Inflammatory macrophage treated with lipopolysaccharide for 1 hour (primary cell): ENCODE measurements at regions not wholly inside any gene's neighbourhood (a gene's known extent, or its start where the extent isn't known, plus 50 kb on each side); places are given as distances from the start of the nearest gene placed in this dataset.

Experiments
- DNase-seq, 2 donors: peaks; one replicate each; pipeline ENCODE4 v3.0.0-alpha.2; 2020 to 2022

DNA sequence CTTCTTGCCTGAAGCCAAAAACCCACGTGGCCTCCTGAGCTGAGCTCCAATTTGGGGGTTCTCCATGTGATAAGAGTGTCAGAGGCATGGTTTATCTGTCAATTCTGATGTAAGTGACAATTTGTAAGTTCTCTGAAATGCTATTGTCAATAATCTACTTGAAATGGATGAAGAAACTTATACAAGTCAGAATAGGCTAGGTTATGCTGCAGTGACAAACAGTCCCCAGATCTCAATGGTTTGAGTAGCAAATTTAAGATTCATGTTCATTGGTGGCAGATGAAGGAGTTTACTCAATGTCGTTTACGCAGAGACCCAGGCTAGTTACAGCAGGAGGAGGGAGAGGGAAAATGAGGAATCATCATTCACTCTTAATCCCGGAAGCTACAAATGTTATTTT lies 352.4 kb downstream of the KIF16B start:
- no peak for DNase-seq

DNA sequence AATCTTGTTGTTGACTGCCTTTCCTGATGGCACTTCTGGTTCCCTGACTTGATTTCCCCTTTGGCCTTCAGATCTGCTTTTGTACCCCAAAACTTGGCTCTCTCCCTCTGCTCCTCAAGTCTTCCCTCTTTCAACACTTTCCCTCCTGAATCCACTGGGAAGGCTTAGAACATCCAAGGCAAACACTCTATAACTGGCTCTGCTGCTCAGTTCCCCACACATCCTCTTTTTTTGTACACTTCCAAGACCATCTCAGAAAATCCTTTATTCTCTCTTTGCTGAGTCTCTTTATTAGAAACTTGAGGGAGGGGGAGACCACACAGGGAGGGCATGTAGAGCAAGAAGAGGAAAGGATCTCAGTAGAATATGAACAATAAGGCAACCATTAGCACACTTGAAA lies 354.1 kb downstream of the KIF16B start:
- no peak for DNase-seq

DNA sequence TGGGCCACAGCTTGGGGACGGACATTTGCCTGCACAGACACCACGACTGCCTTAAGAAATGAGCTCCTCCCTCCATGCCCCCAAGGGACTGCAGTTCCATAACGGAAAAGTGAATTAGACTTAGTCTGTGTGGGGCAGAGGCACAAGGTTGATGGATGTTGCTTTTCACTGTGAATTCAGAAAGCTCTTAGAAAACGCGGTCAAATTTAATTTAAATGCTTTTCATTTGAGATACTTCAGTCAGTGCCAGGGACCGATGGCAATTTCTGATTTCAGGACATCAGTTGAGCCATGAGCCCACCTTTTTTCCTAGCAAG lies 356.4 kb downstream of the KIF16B start:
- DNase-seq, result no peak

DNA sequence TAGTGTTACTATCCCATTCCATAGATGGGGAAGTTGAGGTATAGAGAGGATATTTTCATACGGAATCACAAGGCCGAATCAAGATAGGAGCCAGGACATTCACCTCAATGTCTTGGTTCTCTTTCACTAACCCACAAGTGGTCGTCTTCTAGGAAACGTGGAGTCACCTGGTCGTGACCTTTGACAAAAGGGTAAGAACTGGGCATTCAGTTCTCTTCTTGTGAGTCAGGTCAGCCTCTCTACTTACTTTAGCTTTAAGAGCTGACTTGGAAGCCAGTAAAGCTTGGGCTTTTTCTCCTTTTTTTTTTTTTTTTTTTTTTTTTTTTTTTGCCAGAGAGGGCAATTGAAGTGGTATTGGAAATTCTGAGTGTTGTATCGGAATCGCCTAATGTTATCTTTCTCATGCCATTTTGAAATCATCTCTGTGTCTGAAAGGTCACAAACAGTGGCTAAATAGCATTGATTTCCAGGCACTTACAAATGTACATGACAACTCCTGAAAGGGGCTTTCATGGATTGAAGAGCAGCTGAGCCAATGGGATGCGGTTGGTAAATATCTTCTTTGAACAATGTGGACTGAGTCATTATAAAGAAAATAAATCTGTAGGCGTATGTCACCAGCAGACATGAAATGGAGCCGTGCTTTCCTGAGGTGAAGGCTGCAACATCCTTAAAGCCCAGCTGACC lies 356.9 kb downstream of the KIF16B start:
- no peak for DNase-seq

DNA sequence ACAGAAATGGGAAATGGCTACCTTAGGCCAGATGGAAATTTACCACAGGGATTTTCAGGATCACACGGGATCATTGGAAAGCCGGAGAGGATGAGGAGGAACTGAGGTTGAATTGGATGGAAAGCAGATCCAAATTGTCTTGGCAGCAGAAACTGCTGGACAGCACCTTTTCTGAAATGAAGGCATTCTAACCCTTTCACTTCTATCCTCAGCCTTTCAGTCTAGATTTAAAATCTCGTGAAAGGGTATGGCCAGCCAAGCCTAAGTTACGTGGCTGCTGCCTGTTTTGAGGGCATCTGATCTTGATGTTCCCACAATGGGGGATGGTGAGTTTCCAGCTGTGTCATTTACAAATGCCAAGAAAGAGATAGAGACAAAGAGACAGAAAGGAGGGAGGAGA lies 358.2 kb downstream of the KIF16B start:
- no peak for DNase-seq

DNA sequence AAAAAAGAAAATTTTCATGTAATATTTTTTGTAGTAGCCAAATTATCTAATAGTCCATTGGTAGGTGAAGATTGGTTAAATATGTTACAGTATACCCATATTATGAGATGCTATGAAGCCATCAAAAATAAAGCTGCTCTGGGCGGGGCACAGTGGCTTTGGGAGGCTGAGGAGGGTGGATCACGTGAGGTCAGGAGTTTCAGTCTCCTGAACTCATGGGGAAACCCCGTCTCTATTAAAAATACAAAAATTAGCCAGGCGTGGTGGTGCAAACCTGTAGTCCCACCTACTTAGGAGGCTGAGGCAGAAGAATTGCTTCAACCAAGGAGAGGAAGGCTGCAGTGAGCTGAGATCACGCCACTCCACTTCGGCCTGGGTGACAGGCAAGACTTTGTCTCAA lies 360.5 kb downstream of the KIF16B start:
- no peak for DNase-seq

DNA sequence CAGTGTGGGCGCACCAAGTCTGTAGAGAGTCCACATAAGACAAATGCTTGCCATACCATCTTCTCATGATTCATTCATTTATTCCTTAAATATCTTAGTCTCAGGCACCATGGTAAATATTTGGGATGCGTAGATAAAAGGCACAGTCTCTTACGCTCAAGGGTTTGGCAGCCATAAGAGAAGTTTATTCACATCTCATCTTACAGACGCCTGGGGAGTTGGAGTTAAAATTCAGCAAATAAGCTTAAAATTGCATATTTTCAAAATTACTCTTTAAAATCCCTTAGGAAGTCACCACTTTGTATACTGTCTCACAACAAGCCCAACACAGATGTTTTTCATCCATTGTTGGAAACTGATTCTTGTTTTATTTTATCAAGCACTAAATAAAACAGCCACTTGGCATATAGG lies 363.3 kb downstream of the KIF16B start:
- DNase-seq, result no peak

DNA sequence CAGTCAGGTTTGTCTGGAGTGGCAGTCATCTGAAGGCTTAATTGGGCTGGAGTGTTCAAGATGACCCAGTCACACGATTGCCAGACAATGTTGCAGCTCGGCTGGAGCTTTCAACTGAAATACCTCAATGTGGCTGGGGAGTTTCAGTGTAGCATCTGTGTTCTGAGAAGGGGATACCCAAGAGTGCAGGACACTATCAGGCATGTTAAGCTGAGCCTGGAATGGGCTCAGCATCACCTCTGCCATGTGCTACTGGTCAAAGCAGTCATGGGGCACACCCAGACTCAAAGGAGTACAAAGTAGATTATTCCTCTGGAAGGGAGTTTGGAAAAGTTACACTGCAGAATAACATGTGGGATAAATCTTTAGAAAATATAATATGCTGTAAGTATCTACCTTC lies 363.9 kb downstream of the KIF16B start:
- no peak for DNase-seq

DNA sequence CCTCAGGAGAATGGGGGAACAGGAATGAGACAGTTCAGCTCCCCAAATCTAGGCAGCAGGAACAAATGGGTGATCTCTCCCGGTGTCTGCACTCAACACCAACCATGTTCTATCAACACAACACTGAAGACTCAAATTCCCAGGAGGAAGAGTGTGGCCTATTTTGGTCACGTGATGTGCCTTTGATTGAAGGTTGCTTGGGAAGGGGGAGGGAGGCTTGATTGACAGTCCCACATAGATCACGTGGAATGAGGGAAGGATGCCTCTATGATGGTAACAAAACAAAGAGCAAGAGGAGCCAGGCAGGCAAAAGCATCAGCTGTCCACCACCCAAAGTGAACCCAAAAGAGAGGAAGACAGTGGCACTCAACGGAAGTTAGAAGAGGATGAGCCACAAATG lies 364.8 kb downstream of the KIF16B start:
- DNase-seq, result no peak

DNA sequence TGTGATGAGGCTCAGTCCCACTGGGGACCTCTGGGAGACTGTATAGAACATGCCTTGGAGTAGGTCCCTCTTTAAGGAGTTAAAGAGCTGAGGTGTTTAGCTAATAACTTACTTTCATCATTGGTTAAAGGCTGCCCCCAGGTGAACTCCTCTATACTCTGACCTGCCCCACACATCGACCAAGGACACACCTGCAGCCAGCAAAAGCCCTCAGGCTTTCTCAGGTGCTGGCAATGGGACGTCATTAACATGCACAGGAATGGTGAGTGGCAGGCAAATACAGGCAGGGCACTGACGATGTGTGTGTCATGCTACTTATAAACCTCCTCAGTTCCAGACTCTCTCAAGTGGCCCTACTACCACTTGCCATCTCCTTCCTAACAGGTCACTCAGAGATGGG lies 366.4 kb downstream of the KIF16B start:
- no peak for DNase-seq

DNA sequence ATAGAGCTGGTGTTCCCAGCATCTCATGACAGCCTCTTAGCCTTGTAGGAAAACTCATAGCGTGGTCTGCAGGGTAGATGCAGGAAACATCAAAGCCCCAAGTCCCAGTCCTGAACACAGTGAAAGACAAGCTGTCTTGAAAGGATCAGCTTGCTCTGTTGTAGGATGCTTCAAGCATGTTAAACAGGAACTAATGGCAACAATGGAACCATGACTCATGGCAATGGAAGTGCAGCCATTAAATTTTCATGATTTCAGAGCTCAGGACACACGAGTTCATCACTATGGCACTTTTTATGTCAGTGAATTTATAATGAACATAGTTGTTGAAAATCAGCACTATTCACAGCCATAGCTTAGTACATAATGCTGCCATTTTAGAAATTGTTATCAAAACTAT lies 367.7 kb downstream of the KIF16B start:
- no peak for DNase-seq

DNA sequence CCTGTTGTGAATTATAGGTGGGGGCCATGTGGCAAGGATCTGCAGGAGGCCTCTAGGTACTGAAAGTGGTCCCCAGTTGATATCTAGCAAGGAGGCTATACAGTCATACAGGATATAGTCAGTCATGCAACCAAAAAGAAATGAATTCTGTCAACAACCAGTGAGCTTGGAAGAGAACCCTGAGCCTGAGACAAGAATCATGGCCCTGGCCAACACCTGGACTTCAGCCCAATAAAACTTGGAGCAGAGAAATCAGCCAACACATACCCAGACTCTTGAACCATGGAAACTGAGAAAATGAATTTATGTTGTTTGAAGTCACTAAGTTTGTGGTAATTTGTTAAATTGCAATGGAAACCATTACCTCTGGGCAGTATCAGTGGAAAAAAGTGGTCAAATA lies 370.2 kb downstream of the KIF16B start:
- DNase-seq, result no peak

DNA sequence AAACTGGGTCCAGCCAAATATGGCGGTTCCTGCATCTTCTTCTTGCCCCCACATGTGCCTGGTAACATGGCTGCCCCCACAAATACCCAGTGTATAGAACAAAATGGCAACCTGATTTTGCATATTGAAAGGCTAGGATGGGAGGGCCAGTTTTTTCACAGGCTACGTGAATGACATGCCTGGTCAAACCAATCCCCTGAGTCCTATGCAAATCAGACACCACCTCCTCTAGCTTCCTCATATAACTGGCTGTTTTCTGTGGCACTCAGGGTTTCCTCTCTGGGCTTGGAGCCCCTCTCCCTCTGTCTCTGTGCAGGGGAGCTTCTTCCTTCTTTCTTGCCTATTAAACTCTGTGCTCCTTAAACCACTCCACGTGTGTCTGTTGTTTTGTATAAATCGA lies 372.1 kb downstream of the KIF16B start:
- DNase-seq, result no peak

DNA sequence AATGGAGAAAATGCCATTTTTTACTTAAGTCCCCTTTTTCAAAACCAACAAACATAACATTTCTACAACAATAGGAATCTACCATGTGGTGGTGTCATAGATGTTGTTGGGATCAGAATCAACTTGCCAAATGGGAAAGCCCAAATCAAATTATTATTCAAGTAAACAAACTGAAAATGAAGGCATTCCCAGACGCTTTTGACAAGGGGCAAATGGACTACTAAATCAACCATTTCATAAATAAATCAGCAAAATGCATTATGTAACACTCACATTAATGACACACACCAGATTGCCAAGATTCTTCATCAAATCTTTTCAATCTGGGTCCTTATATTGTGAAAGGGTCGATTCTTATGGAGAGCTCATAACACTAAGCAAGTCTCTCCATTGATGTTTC lies 375.6 kb downstream of the KIF16B start:
- no peak for DNase-seq

DNA sequence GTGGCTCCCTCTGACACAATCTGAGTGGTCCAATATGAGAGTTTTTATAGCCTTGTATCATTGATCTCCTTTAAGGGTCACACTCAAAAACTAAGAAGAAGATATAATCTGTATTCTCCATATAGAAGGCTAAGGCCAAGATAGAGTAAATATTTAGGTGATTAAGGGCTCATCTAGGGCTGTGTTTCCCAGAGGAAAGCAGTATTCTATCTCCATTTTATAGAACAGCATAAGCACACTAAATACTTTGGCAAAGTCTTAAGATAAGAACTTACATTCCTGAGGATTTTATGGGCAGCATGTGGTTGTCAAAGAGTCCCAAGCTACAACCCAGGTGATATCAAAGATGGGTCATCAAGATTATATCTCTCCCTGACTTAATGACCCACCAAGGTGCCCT lies 377.6 kb downstream of the KIF16B start:
- no peak for DNase-seq

DNA sequence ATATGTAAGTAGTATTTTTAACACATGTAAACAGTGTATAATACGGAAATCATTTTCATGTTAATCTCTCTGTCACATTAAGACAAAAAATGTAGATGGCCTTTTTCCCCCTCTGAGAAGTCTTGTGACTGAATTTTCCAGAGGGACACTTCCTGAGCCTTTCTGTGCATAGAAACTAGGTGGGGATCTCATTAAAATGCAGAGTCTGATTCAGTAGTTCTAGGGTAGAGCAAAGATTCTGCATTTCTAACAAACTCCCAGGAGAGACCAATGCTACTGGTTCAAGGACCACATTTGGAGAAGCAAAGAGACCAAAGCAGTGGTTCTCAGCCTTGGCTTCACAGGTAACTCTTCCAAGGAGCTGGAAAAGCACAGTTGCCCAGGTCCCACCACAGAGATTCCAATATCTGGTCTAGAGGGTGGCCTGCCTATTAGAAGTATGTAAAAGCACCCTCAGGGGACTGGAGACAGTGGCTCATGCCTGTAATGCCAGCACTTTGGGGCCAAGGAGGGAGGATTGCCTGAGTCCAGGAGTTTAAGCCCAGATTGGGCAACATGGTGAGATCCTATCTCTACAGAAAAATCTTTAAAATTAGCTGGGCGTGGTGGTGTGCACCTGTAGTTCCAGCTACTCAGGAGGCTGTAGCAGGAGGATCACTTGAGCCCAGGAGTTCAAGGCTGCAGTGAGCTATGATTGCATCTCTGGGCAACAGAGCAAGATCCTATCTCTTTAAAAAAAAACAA lies 378.5 kb downstream of the KIF16B start:
- DNase-seq, result no peak

DNA sequence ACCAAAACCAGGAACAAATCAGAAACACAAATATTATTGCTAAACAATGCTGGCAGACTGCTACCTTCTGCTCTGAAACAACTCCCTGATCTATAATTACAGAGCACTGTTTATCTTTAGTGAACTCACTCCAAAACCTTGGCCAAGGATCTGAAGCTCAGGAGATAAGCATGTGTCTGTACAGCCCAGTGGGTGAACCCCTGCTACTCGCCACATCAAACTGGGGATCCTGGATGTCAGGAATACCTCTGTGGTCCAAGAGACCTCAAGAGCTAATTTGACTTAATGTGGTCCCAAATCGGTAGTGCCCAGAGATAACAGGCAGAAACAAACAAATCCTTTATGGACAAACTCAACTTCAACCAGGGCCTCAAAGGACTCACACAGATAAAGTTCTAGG lies 381.8 kb downstream of the KIF16B start:
- no peak for DNase-seq

DNA sequence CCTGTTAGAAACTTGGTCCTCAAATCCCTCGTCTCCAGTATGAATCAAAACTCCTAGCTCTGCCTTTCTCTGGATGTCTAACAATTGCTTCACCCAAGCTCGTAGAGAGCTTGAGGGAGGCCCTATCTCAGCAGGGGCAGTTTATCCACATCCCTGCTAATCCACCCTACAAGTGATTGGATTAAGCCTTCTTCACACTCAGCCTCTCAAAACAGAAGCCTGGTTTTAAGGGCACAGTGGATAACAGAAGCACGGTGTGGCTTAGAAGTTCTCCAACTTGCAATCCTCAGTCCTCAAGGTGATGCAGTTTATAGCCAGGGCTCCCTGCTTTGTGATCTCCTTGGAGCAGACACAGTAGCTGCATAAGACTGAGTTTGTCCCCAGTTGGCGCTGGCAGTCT lies 383.9 kb downstream of the KIF16B start:
- DNase-seq, result no peak

DNA sequence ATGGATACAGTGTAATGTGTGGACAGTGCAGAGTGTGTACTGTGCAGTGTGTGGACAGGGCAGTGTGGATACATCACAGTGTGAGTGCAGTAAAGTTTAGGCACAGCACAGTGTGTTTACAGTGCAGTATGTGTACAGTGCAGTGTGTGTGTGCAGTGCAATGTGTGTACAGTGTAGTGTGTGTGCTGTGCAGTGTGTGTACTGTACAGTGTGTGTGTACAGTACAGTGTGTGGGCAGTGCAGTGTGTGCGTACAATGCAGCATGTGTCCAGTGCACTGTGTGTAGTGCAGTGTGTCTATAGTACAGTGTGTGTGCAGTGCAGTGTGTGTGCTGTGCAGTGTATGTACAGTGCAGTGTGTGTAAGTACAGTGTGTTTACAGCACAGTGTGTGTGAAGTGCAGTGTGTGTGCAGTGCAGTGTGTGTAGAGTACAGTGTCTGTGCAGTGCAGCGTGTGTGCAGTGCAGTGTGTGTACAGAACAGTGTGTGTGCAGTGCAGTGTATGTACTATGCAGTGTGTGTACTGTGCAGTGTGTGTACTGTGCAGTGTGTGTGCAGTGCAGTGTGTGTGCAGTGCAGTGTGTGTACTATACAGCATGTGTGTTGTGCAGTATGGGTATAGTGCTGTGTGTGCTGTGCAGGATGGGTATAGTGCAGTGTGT lies 385.2 kb downstream of the KIF16B start:
- no peak for DNase-seq

DNA sequence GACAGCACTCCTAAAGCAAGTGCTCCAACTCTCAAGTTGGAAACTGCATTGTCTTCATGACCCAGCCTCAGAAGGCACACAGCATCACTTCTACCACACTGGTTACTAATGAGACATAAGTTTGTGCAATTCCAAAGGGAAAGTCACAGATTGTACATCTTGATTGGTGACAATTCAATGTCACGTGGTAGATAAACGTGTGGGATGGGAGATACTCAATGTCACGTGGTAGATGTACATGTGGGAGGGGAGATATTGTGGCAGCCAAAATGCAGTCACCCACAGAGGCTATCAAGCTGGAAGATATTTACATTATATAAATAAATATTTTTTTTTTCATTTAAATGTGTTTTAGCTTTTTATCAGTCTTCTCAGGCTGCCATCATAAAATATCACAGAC lies 393.3 kb downstream of the KIF16B start:
- peak in 1 of 2 donors; percentile 9 for DNase-seq

DNA sequence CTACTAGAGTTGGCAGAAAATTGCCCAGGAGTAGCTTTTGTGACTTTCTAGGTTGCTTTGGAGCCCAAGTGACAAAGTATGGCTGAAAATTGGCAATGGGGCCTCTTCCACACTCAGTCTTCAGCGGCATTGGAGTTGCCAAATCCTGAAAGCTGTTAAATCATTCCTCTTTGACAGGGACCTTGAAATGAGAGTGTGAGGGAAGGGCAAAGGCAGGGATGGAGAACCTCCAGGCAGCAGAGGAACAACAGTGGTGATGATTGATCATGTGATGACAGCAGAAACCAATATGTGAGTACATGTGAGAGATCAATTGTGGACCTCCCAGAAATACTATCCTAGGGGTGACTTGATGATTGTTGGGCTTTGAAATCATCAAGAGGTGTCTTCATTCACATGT lies 393.9 kb downstream of the KIF16B start:
- no peak for DNase-seq

DNA sequence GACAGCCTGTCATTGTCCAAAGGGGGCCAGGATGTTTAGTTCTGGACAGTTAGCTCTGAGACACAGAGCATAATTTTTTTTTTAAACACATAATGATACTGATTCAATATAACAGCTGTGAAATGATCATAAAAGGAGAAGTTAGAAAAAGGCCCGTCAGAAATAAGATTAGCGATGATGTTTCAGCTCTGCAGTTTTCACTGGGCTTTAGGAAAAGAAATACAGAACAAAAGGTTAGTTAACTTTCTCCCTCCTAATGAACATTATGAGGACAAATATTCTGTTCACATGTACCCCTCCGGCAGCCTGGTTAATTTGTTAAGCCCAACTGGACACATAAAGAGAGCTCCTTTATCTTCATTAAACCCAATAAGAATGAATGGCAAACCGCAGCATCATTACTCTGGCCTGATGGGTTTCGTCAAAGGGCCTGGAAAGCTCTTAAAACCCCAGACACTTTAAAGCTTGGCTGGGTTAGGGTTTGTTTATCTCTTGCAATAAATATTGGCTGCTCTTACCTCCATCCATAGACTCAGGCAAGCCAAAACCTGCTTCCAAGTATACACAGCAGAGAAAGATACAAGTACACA lies 394.6 kb downstream of the KIF16B start:
- no peak for DNase-seq

DNA sequence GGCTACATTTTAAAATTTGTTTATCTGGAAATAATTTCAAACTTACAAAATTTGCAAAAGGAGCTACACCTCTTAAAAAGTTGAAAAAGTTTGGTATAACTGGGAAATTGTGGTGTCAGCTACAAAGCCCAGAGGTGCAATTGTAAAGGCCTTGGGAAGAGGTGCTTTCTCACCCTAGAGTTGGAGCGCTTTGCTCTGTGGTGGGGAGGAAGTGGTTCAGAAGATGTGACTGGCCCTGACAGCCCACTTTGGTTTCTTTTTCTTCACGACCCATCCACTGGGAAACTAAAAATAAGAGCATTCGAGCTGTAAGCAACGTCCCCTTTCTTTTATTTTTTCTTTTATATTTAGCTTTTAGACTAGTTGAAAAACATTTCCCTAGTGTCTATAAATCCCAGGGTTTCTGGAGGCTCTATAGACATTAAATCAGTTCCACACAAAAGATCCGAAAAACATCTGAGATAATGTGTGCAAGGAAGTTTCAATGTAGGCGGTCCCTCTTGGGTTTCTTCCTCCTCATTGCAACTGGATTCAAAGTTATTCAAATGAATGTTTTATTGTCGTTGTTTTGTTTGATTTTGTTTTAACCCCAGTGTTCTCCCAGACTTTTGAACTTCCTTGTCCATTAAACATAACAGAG lies 397.8 kb downstream of the KIF16B start:
- no peak for DNase-seq

DNA sequence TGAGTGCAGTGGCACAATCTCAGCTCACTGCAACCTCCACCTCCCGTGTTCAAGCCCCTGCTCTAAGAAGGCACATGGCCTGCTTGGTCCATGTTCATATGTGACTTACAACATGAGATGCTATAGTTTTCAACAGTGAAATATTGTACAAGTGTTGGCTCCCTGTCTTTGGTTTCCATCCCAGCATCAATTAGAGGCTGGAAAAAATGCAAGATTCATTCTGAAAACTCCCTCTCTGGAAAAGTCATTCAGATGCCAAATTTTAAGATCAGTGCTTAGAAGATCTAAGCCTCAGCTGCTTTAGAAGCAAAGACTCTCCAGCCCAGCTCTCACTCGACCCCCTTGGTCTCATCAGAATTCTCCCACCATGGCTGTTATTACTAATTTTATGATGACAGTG lies 398.9 kb downstream of the KIF16B start:
- no peak for DNase-seq
